Mesothelial cell of epicardium (in vitro differentiated cells): ENCODE measurements at regions not wholly inside any gene's neighbourhood (a gene's known extent, or its start where the extent isn't known, plus 50 kb on each side); places are given as distances from the start of the nearest gene placed in this dataset.
"Not testable (repeated sequence)": the region's sequence is repeated elsewhere in the genome, so short reads cannot be mapped to it uniquely, and the experiment has no call there.

Experiments used
- DNase-seq, 2 experiments: peaks; one replicate each; pipeline ENCODE4 v3.0.0; 2021; ENCODE audit warnings: low spot score in 2 of 2; ENCODE audit not compliant: unreplicated experiment in 2 of 2
- H3K27ac Mint-ChIP-seq: 2 replicates; pipeline ENCODE4 v1.8.0; 2021; ENCODE audit warnings: mixed read lengths
- H3K27me3 Mint-ChIP-seq: 2 replicates; pipeline ENCODE4 v1.8.0; 2021; ENCODE audit warnings: low read depth, mixed read lengths
- H3K36me3 Mint-ChIP-seq: 2 replicates; pipeline ENCODE4 v1.8.0; 2021; ENCODE audit warnings: mixed read lengths
- H3K4me1 Mint-ChIP-seq: 2 replicates; pipeline ENCODE4 v1.8.0; 2021; ENCODE audit warnings: mixed read lengths
- H3K4me3 Mint-ChIP-seq: 2 replicates; pipeline ENCODE4 v1.8.0; 2021; ENCODE audit warnings: mild to moderate bottlenecking, moderate library complexity, mixed read lengths
- H3K9me3 Mint-ChIP-seq: 2 replicates; pipeline ENCODE4 v1.8.0; 2021; ENCODE audit warnings: mixed read lengths
- CTCF ChIP-seq: fragments of 200-600 bp; sonication (generic); IDR thresholded peaks from one replicate; pipeline ENCODE4 v1.5.0; 2021; ENCODE audit warnings: antibody characterized with exemption; ENCODE audit not compliant: unreplicated experiment

- H3K4me3 Mint-ChIP-seq = no peak overlapping the region
- H3K4me1 Mint-ChIP-seq = no peaks in the 10 kb centered on the region
- TF ChIP-seq CTCF = no peak
- peaks cover 2% of the 10 kb centered on the region for H3K36me3 Mint-ChIP-seq
- H3K27ac Mint-ChIP-seq = no peak overlapping the region
- DNase-seq = no peak
- no peaks in the 10 kb centered on the region for H3K27me3 Mint-ChIP-seq
- peaks cover 62% of the 10 kb centered on the region for H3K9me3 Mint-ChIP-seq
Measured at GRCh38 chr15:47124430-47125102, 592.7 kb upstream of the SEMA6D start.

- Mint-ChIP-seq H3K9me3 (peaks cover 46% of the 10 kb centered on the region), H3K4me3 (no peak overlapping the region), H3K36me3 (no peaks in the 10 kb centered on the region), H3K27me3 (no peaks in the 10 kb centered on the region), H3K4me1 (no peaks in the 10 kb centered on the region), H3K27ac (no peak overlapping the region)
- no peak for TF ChIP-seq CTCF
- no peak for DNase-seq
Measured at GRCh38 chr15:47129033-47129432, 588.3 kb upstream of the SEMA6D start.

- not testable (repeated sequence) for H3K27ac Mint-ChIP-seq, H3K36me3 Mint-ChIP-seq, H3K27me3 Mint-ChIP-seq, H3K4me1 Mint-ChIP-seq, H3K4me3 Mint-ChIP-seq, DNase-seq
- H3K9me3 Mint-ChIP-seq = peaks cover 41% of the 10 kb centered on the region
Measured at GRCh38 chr15:47131450-47131849, 585.9 kb upstream of the SEMA6D start.

GRCh38 chr15:47135267-47135666 is 582.0 kb upstream of the SEMA6D start:
- Mint-ChIP-seq H3K4me1 (no peaks in the 10 kb centered on the region), H3K4me3 (no peak overlapping the region), H3K27ac (no peak overlapping the region), H3K36me3 (no peaks in the 10 kb centered on the region), H3K27me3 (no peaks in the 10 kb centered on the region), H3K9me3 (peaks cover 11% of the 10 kb centered on the region)
- no peak for DNase-seq
- TF ChIP-seq CTCF = no peak

DNA sequence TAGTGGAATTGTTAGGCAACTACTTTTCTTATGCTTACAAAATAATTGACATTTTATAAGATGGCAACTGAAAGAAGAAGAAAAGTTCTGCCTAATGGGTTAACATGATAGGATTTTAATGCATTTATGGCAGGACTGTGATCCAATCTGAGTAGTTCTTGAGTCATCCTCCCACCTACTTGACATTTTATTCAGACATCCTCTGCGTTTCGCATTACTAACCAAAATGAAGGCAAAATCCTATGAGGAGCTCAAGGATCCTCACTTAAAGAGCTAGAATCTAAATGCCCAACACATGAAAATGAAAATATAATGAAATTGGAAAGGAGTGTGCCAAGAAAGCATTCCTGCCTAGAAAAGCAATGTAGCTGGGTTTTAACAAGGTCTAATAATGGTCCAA is 581.1 kb upstream of the SEMA6D start:
- DNase-seq = no peak
- Mint-ChIP-seq H3K27ac (no peak overlapping the region), H3K4me3 (no peak overlapping the region), H3K9me3 (peaks cover 1% of the 10 kb centered on the region), H3K27me3 (no peaks in the 10 kb centered on the region), H3K4me1 (no peaks in the 10 kb centered on the region), H3K36me3 (no peaks in the 10 kb centered on the region)
- no peak for TF ChIP-seq CTCF

- Mint-ChIP-seq H3K9me3 (peaks cover 26% of the 10 kb centered on the region), H3K27me3 (no peaks in the 10 kb centered on the region), H3K4me3 (no peak overlapping the region), H3K36me3 (peaks cover 4% of the 10 kb centered on the region), H3K4me1 (no peaks in the 10 kb centered on the region), H3K27ac (no peak overlapping the region)
- DNase-seq = no peak
- TF ChIP-seq CTCF = no peak
Measured at GRCh38 chr15:47139965-47140364, 577.3 kb upstream of the SEMA6D start.
